ENCODE measurements at regions not wholly inside any gene's neighbourhood (a gene's known extent, or its start where the extent isn't known, plus 50 kb on each side); places are given as distances from the start of the nearest gene placed in this dataset.
A peak's percentile ranks its signal among the peaks of the same experiment; 100 is the strongest.

- no peak for DNase-seq
Observed at GRCh38 chr19:5392486-5392885, 51.9 kb upstream of the PTPRS start.

- no peak for DNase-seq
Observed at GRCh38 chr19:5393088-5393487, 52.5 kb upstream of the PTPRS start.

- no peak for DNase-seq
Observed at GRCh38 chr19:5394551-5395505, 54.2 kb upstream of the PTPRS start.

- no peak for DNase-seq
Observed at GRCh38 chr19:5395556-5395955, 54.9 kb upstream of the PTPRS start.

GRCh38 chr19:5396096-5396939 lies 55.7 kb upstream of the PTPRS start:
- no peak for DNase-seq

GRCh38 chr19:5396963-5397362 lies 56.4 kb upstream of the PTPRS start:
- no peak for DNase-seq

GRCh38 chr19:5397804-5398692 lies 57.2 kb upstream of the ZNRF4 start:
- DNase-seq: no peak

GRCh38 chr19:5398693-5399057 lies 56.5 kb upstream of the ZNRF4 start:
- no peak for DNase-seq

GRCh38 chr19:5403968-5404640 lies 51.1 kb upstream of the ZNRF4 start:
- DNase-seq: peak; percentile 61

Measured in stimulated activated CD4-positive, alpha-beta T cell treated with anti-CD3 and anti-CD28 coated beads, Interleukin-4, amount 100 ng/mL, for 1 hour (primary cell).